Uterus (tissue), 2 donors: ENCODE measurements at regions not wholly inside any gene's neighbourhood (a gene's known extent, or its start where the extent isn't known, plus 50 kb on each side); places are given as distances from the start of the nearest gene placed in this dataset.

ENCODE experiments used
- CTCF ChIP-seq, 4 experiments: fragments of 200-600 bp in 2 of 4; fragments of 450-650 bp in 2 of 4; sonication (generic) in 2 of 4; IDR thresholded peaks; one replicate each; pipeline ENCODE4 v1.5.1; 2016 to 2019; ENCODE audit warnings: antibody characterized with exemption in 4 of 4, mild to moderate bottlenecking in 2 of 4, moderate library complexity in 1 of 4
- POLR2A ChIP-seq, 2 donors: fragments of 450-650 bp; IDR thresholded peaks; one replicate each; pipeline ENCODE4 v1.6.1; 2016; ENCODE audit warnings: antibody characterized with exemption in 2 of 2, mild to moderate bottlenecking in 1 of 2, moderate library complexity in 1 of 2

- TF ChIP-seq POLR2A (IDR thresholded peaks at IDR 0.05) (no peak), CTCF (IDR thresholded peaks at IDR 0.05) (no peak)
These were observed 153.2 kb downstream of the RTP5 start for GRCh38 chr2:242022550-242023290.
